Rectal smooth muscle tissue (tissue), 1 donor: ENCODE measurements at regions not wholly inside any gene's neighbourhood (a gene's known extent, or its start where the extent isn't known, plus 50 kb on each side); places are given as distances from the start of the nearest gene placed in this dataset.
"Not testable (repeated sequence)": the region's sequence is repeated elsewhere in the genome, so short reads cannot be mapped to it uniquely, and the experiment has no call there.

ENCODE experiments used
- H3K27ac ChIP-seq: one replicate; pipeline ENCODE4 v1.7.0; 2013; ENCODE audit warnings: low read depth, low read length, inconsistent platforms
- H3K27me3 ChIP-seq: one replicate; pipeline ENCODE4 v1.7.0; 2013; ENCODE audit warnings: low read length; ENCODE audit not compliant: control insufficient read depth, insufficient read depth
- H3K36me3 ChIP-seq: one replicate; pipeline ENCODE4 v1.7.0; 2013; ENCODE audit warnings: low read length; ENCODE audit not compliant: control insufficient read depth, insufficient read depth
- H3K4me1 ChIP-seq: one replicate; pipeline ENCODE4 v1.7.0; 2013; ENCODE audit warnings: low read length; ENCODE audit not compliant: control insufficient read depth, insufficient read depth
- H3K4me3 ChIP-seq: one replicate; pipeline ENCODE4 v1.7.0; 2013; ENCODE audit warnings: low read length
- H3K9ac ChIP-seq: one replicate; pipeline ENCODE4 v1.7.0; 2013; ENCODE audit warnings: low read length

GRCh38 chr5:1617236-1617755, 93.5 kb upstream of the LPCAT1 start:
- not testable (repeated sequence) for H3K36me3 ChIP-seq, H3K27ac ChIP-seq, H3K4me3 ChIP-seq, H3K9ac ChIP-seq, H3K4me1 ChIP-seq, H3K27me3 ChIP-seq

- not testable (repeated sequence) for H3K9ac ChIP-seq, H3K4me1 ChIP-seq, H3K27ac ChIP-seq, H3K4me3 ChIP-seq, H3K27me3 ChIP-seq, H3K36me3 ChIP-seq
These were observed 89.8 kb upstream of the LPCAT1 start for GRCh38 chr5:1613515-1613914.

GRCh38 chr5:1610526-1610925, 86.8 kb upstream of the LPCAT1 start:
- H3K4me3 ChIP-seq, H3K4me1 ChIP-seq, H3K27me3 ChIP-seq, H3K27ac ChIP-seq, H3K9ac ChIP-seq, H3K36me3 ChIP-seq: not testable (repeated sequence)

- not testable (repeated sequence) for H3K27me3 ChIP-seq, H3K27ac ChIP-seq, H3K9ac ChIP-seq, H3K36me3 ChIP-seq, H3K4me1 ChIP-seq, H3K4me3 ChIP-seq
These were observed 85.4 kb upstream of the LPCAT1 start for GRCh38 chr5:1609111-1609510.

- not testable (repeated sequence) for H3K36me3 ChIP-seq, H3K9ac ChIP-seq, H3K27ac ChIP-seq, H3K4me3 ChIP-seq, H3K4me1 ChIP-seq, H3K27me3 ChIP-seq
These were observed 84.6 kb upstream of the LPCAT1 start for GRCh38 chr5:1608336-1608735.

- not testable (repeated sequence) for H3K9ac ChIP-seq
These were observed 83.2 kb upstream of the LPCAT1 start for GRCh38 chr5:1606951-1607350.

GRCh38 chr5:1603916-1604315, 80.2 kb upstream of the LPCAT1 start:
- H3K27ac ChIP-seq, H3K27me3 ChIP-seq, H3K4me3 ChIP-seq, H3K36me3 ChIP-seq, H3K4me1 ChIP-seq, H3K9ac ChIP-seq: not testable (repeated sequence)

More at GRCh38 chr5:1606951-1607350, 83.2 kb upstream of the LPCAT1 start:
- not testable (repeated sequence) for H3K27me3 ChIP-seq, H3K27ac ChIP-seq, H3K4me1 ChIP-seq, H3K4me3 ChIP-seq, H3K36me3 ChIP-seq

- H3K27me3 ChIP-seq, H3K4me3 ChIP-seq, H3K4me1 ChIP-seq, H3K27ac ChIP-seq, H3K36me3 ChIP-seq, H3K9ac ChIP-seq: not testable (repeated sequence)
These were observed 77.8 kb upstream of the LPCAT1 start for GRCh38 chr5:1601565-1601964.

- not testable (repeated sequence) for H3K9ac ChIP-seq, H3K36me3 ChIP-seq, H3K27ac ChIP-seq, H3K4me1 ChIP-seq, H3K27me3 ChIP-seq, H3K4me3 ChIP-seq
These were observed 75.4 kb upstream of the LPCAT1 start for GRCh38 chr5:1598950-1599737.

- not testable (repeated sequence) for H3K4me1 ChIP-seq, H3K27me3 ChIP-seq, H3K27ac ChIP-seq, H3K36me3 ChIP-seq, H3K9ac ChIP-seq
- H3K4me3 ChIP-seq: peak overlapping the region; percentile 51
These were observed 73.3 kb upstream of the LPCAT1 start for GRCh38 chr5:1597093-1597473.

- not testable (repeated sequence) for H3K4me1 ChIP-seq, H3K27me3 ChIP-seq, H3K9ac ChIP-seq, H3K4me3 ChIP-seq, H3K36me3 ChIP-seq, H3K27ac ChIP-seq
These were observed 72.8 kb upstream of the LPCAT1 start for GRCh38 chr5:1596462-1597092.

- Histone ChIP-seq H3K27ac (peak overlapping the region; percentile 70), H3K4me3 (peak overlapping the region; percentile 66), H3K4me1 (no peaks in the 10 kb centered on the region), H3K27me3 (no peaks in the 10 kb centered on the region), H3K36me3 (peaks cover 4% of the 10 kb centered on the region), H3K9ac (no peak overlapping the region)
These were observed 70.8 kb upstream of the LPCAT1 start for GRCh38 chr5:1594357-1595106.
